SK-N-MC (cell line): ENCODE measurements at regions not wholly inside any gene's neighbourhood (a gene's known extent, or its start where the extent isn't known, plus 50 kb on each side); places are given as distances from the start of the nearest gene placed in this dataset.

ENCODE experiments used
- EZH2 ChIP-seq: fragments of 200-600 bp; sonication (generic); IDR thresholded peaks from one replicate; pipeline ENCODE4 v1.6.1; 2017; ENCODE audit warnings: antibody characterized with exemption
- POLR2AphosphoS5 ChIP-seq: IDR thresholded peaks from 2 replicates; pipeline ENCODE4 v1.6.1; 2012; ENCODE audit warnings: mild to moderate bottlenecking, low read depth, low read length, borderline replicate concordance

DNA sequence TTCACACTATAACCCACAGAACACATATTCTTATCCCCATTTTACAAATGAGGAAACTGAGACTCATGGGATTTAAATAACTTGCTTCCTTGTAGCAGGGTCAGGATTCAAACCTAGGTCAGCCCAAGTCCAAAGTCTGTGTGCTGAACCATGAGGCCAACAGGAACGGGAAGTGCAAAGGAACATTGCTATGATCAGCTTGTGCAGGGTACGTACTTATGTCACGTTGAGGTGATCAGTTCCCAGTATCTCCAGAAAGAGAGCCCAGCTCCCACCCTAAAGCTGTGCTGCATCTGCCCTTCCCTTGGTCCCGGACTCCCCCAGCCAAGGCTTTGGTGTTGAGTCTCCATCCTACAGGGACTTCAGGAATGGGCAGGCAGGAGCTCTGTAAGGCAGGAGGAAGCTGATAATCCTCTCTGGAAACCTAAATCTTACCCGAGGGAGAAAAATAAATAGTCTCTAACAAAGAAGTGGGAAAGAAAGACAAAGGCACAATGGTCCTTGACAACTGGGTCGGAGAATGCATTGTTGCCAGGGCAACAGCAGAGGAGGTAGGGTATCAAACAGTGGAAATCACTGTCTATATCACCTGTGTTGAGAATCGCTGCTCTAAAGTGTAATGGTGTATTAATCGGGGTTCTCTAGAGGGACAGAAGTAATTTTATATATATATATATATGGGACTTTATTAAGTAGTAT lies 82.5 kb upstream of the FICD start:
- TF ChIP-seq EZH2 (no peak), POLR2AphosphoS5 (no peak)
